CD4-positive, alpha-beta T cell treated with Interleukin-17A for 1 hour (primary cell): ENCODE measurements at regions not wholly inside any gene's neighbourhood (a gene's known extent, or its start where the extent isn't known, plus 50 kb on each side); places are given as distances from the start of the nearest gene placed in this dataset.
A peak's percentile ranks its signal among the peaks of the same experiment; 100 is the strongest.

Source experiments
- DNase-seq: peaks from one replicate; pipeline ENCODE4 v3.0.0-alpha.2; 2020

GRCh38 chr10:120710076-120710475 is 141.1 kb upstream of the WDR11 start:
- no peak for DNase-seq

GRCh38 chr10:120711860-120712259 is 139.3 kb upstream of the WDR11 start:
- no peak for DNase-seq

- no peak for DNase-seq
Observed at GRCh38 chr10:120713573-120714205, 137.5 kb upstream of the WDR11 start.

GRCh38 chr10:120715171-120715570 is 136.0 kb upstream of the WDR11 start:
- no peak for DNase-seq

- no peak for DNase-seq
Observed at GRCh38 chr10:120719333-120719732, 131.8 kb upstream of the WDR11 start.

GRCh38 chr10:120727001-120727400 is 124.2 kb upstream of the WDR11 start:
- no peak for DNase-seq

- no peak for DNase-seq
Observed at GRCh38 chr10:120729547-120729946, 121.6 kb upstream of the WDR11 start.

- DNase-seq = no peak
Observed at GRCh38 chr10:120732067-120732466, 119.1 kb upstream of the WDR11 start.

- no peak for DNase-seq
Observed at GRCh38 chr10:120732643-120733313, 118.4 kb upstream of the WDR11 start.

DNA sequence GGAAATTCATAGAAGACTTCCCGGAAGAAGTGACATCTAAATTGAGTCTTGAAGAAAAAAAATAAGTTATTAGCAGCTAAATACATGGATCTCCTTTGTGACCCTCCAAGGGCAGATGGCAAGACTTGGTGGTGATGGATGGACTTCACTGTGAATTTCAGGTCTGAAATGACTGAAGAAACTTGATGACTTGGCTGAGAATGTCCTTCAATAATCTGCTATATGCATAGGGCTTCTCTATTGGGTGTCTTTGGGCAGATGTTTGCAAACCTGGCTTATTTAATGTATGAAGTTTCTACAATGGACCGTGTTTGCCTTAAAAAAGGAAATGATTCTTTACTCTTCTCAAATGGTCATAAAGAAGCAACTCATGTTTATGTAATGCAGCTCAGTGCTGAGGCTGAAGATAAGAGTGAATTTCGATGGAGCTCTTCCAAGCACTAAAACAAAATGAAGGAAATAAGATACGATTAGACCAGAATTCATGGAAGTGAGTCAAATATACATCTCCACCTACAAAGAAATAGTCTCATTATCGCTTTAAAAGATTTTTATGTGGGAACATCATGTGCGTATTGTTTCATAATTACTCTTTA is 116.6 kb upstream of the WDR11 start:
- no peak for DNase-seq

DNA sequence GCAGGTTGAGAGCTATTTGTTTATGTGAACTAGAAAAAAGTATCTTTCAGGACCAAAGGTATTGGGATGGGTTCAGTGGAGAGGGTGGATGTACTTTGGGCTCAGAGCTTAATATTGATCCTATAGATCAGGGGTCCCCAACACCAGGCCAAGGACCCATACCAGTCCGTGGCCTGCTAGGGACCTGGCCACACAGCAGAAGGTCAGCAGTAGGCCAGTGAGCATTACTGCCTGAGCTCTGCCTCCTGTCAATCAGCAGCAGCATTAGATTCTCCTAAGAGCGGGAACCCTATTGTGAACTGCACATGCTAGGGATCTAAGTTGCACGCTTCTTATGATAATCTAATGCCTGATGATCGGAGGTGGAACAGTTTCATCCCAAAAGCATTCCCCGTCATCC is 115.8 kb upstream of the WDR11 start:
- DNase-seq = no peak

GRCh38 chr10:120735773-120736371 is 115.3 kb upstream of the WDR11 start:
- peak; percentile 14 for DNase-seq

GRCh38 chr10:120736377-120736776 is 114.8 kb upstream of the WDR11 start:
- DNase-seq = no peak

DNA sequence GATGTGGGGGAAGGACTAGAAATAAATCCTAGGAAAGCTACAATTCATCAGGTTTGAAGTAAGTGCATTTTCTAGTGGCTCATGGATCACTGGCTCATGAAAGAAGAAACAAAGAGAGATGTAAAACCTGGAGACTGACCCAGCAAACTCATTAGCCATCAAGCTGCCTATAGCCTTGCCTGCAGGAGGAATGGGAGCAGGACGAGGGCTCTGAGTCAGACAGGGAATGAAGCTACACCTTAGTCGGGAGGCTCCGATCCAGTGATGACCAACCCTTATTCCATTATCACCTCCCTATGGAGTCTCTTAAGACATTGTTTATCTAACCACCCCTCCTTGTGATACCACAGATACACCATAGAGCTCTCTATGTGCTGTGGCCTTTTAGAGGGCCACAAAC is 112.5 kb upstream of the WDR11 start:
- DNase-seq = no peak

DNA sequence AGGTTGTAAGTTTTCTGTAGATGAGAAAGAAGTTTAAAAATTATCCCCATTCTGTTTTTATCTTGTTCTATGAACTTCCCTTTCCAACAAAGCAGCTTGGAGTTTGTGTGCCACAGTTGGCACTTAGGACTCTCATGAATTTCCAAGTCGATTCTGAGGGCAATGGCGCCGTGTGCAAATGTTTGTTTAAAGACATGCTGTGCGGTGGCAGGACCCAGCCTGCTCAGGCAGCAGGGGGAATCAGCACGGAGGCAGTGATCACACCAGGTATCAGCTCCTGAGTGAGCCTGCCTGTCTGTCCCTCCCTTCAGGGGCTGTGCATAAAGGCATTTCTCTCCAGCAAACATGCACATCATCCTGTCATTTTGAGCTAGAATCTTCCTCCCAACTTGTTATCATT is 109.8 kb upstream of the WDR11 start:
- DNase-seq = no peak

GRCh38 chr10:120742373-120742772 is 108.8 kb upstream of the WDR11 start:
- DNase-seq = no peak

DNA sequence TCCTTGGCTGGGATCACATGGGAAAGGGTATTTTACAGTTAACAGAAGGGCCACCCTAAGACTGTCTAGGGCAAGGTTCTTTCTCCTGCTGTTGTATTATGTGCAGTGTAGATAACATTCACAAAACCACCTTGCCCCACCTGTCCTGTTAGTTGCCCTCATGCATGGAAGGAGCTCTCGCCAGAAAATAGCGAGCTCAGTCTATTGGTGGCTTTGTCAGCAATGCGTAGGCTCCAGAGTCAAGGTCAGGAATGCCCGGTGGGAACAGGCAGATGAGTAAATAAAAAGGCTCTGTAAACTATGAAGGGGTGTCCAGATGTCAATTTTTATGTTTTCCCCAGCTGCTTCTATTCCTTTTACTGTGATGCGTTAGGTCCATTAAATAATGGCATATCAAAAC is 107.1 kb upstream of the WDR11 start:
- DNase-seq = no peak

DNA sequence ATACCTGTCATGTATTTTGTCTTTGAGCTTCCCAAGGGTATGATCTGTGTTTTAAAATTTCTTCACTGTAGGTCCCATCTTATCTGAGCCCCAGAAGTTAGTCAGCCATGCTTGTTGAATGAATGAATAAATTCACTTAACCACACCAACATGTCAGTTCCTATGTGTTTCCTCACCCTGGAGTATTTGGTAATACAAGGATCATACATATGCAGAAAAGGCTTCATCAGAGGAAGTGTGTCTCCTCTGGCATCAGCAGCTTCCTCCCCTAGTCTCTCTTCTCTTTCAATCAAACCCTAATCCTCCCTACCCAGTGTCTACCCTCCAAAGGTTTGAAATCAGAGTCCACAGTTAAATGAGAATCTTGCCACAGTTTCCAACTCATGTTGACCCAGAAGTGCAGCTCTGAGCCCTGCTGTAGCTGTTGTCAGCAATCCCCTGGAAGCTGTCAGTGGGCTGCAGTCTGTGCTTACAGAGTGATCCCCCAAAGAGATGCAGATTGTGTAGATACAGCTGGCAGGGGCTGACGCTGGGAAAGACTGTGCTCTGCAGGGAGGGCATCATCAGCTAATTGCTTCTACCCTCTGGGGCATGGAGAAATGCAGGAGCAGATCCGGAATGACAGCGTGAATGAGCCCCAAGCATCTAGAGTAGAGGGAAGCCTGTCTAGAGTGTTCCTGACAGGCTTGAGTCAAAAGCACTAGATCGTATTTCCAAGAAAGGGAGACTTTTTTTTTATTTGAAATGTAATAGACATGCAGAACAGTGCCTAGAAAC is 105.0 kb upstream of the WDR11 start:
- DNase-seq = no peak

GRCh38 chr10:120748519-120748918 is 102.6 kb upstream of the WDR11 start:
- DNase-seq = no peak

- no peak for DNase-seq
Observed at GRCh38 chr10:120749072-120749471, 102.1 kb upstream of the WDR11 start.

- peak; percentile 17 for DNase-seq
Observed at GRCh38 chr10:120749856-120750566, 101.2 kb upstream of the WDR11 start.

GRCh38 chr10:120755771-120756170 is 95.4 kb upstream of the WDR11 start:
- DNase-seq = no peak

DNA sequence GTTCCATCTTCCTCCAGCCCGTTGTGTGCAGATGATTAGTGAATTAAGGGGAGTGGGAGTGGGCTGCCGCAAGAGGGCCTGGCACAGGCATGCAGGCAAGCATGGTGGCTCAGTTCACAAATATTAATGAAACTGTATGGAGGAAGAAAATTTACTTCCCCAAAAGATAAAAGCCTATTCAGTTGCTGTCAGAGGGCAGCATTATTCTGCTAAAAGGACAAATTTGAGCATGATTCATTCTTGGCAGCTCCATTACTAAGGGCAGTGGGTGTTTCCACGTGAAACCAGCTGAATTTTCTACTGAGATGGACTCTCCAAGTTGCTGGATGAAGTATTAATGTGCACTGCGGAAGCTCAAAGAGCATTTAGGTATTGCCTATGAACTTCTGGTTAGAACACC is 90.9 kb upstream of the WDR11 start:
- DNase-seq = no peak
